ELF-1 (cell line): ENCODE measurements at regions not wholly inside any gene's neighbourhood (a gene's known extent, or its start where the extent isn't known, plus 50 kb on each side); places are given as distances from the start of the nearest gene placed in this dataset.

ENCODE experiments used
- DNase-seq: peaks from one replicate; pipeline ENCODE4 v3.0.0-alpha.2; 2016; ENCODE audit warnings: low read depth, low spot score

DNA sequence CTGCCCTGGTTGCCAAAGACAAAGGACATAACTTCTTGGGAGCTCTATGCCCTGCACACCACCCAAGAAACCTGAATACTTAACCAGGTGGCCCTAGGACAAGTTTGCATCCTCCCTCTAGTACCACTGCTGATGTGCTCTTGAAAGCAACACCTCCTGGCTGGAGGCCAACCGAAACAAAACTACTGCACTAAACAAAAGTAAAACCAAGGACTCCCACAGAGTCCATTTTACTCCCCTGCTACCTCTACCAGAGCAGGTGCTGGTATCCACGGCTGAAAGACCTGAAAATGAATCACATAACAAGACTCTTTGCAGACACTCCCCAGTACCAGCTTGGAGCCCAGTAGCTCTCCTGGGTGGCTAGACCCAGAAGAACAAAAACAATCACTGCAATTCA, 941.8 kb downstream of the RAPGEF2 start:
- DNase-seq, result no peak

DNA sequence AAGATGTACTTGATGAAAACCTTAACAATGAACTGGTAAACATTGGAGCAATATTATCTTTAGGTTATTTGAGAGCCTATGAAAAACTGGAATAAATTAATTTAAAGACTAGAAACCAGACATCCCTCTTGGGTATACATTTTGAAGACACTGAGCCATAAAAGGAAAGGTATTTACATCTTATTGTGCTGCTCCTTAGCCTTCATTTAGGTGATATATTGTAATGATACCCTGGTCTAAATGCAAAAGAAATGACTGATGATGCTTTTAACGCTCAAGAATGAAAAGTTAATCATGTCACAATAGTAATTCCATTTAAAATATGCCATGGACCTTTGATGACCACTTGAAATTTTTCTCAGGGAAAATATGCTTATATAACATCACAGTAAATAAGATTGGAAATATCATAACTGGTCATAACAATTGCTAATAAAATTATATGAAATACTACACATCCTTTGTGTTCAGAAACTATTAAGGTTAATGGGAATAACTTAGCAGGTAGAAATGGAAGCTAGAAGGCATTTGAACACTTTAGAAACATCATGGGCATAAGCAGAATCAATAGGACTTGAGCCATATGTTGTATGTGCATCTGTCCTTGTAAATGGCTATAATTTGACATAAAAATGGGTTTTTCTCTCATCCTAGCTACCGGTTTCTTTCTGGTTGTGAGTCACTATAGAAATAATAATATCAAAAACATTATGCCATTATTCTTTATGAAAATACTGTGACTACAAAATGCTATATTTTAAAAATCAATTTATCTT, 979.7 kb downstream of the RAPGEF2 start:
- DNase-seq, result no peak

DNA sequence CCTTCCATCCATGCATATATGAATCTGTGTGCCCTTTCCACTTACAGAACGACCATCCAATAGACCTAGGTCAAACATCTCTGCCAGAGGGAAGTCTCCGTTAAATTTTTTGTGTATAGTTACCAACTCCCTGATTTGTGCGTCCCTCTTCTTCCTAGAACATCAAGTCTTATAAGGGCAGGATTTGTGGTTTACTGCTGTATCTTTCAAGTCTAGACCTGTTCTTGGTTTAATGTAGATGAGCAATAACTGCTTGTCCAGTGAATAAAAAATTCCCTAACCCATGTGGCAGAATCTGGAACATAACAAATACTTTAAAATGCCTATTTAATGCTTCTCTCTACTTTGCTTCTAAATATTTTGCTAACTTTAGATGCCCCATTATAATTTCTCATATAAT, 988.8 kb downstream of the RAPGEF2 start:
- no peak for DNase-seq

DNA sequence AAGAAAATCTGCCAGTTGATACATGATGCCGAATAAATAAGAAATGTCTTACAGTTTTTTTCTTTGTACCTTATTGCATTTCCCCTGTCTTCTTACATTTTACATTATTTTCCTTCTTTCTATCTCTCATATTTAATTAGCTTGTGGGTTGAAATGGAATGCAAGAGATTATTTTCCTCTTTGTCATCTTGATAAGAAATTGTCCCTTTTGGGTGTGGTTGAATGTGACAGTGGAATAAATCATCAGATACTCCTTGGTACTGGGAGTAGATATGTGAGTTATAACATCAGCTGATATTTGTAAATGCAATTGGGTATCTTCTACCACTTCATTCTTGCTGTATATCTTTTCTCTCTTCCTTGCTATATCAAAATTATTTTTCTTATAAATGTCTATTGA, 997.4 kb downstream of the RAPGEF2 start:
- no peak for DNase-seq

DNA sequence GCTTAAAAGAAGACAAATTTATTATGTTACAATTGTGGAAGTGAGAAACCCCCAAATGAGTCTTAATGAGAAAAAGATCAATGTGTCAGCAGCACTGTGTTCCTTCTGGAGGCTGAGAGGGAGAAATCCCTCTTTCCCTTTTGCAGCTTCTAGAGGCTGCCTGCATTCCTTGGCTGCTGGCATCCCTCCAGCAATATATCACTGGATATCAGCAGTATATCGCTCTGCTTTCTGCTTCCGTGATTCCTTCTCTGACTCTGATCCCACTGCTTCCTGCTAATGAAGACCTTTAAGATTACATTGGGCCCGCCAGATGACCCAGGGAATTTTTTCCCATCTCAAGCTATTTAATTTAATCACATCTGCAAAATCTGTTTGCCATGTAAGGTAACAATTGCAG, 1008.0 kb downstream of the RAPGEF2 start:
- no peak for DNase-seq

DNA sequence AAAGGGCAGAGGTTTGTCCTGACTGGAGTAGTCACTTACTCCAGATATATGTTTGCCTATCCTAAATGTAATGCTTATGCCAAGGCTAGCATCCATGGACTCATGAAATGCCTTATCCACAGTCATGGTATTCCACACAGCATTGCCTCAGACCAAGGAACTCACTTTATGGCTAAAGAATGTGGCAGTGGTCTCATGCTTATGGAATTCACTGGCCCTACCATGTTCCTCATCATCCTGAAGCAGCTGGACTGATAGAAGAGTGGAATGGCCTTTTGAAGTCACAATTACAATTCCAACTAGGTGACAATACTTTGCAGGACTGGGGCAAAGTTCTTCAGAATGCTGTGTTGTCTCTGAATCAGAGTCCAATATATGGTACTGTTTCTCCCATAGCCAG, 1014.8 kb downstream of the RAPGEF2 start:
- DNase-seq, result no peak

DNA sequence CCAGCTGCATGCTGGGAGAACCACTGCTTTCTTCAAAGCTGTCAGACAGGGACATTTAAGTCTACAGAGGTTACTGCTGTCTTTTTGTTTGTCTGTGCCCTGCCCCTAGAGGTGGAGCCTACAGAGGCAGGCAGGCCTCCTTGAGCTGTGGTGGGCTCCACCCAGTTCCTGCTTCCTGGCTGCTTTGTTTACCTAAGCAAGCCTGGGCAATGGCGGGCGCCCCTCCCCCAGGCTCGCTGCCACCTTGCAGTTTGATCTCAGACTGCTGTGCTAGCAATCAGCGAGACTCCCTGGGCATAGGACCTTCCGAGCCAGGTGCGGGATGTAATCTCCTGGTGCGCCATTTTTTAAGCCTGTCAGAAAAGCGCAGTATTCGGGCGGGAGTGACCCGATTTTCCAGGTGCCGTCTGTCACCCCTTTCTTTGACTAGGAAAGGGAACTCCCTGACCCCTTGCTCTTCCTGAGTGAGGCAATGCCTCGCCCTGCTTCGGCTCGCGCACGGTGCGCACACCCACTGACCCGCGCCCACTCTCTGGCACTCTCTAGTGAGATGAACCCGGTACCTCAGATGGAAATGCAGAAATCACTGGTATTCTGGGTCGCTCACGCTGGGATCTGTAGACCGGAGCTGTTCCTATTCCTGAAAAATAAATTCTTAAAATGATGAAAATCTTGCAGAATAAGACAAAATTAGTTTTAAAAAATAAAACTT, 1022.9 kb downstream of the RAPGEF2 start:
- peak; percentile 28 for DNase-seq

DNA sequence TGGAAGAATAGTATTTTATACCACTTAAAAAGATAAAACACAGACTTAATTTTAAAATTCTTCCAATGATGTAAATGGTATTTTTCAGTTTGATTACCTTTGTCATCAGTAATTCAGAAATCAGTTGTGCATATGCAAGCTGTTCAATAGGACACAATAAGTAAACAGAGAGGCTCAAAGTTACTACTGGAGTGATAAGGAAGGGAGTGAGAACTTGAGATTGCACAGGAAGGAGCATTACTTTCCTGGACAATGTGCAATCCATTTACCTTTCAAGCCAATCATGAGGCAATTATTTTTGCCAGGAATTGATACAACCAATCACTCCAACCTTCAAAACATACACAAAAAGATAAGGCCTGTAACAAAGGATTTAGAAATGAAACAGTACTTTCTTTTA, 1024.3 kb downstream of the RAPGEF2 start:
- DNase-seq, result no peak

DNA sequence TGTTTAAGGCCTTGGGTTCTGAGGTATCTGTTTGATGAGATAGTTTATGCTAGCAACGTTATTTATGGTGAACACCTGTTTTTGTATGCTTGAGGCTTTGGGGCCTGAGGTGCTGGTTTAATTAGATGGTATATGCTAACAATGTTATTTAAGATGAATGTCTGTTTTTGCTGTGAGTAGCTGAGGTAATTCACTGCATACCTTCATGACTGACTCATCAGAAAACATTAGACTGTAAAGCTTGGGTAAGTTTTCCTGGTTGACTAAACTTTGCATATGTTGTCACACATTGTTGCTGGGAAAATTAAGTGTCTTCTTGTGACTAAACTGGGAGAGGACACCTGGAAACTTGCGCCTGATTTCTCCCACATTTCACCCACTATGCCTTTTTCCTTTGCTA, 1026.6 kb downstream of the RAPGEF2 start:
- peak; percentile 1 for DNase-seq

DNA sequence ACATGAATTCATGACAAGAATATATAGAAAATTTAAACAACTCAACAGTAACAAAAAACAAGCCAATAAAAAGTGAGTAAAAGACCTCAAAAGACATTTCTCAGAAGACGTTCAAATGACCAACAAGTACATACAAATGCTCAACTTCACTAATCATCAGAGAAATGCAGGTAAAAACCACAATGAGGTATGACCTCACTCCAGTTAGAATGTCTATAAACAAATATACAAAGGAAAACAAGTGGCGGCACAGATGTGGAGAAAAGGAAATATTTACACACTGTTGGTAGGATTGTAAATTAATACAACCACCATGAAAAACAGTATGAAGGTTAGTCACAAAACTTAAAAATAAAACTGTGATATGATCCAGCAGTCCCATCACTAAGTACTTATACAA, 1033.1 kb downstream of the RAPGEF2 start:
- DNase-seq, result no peak

DNA sequence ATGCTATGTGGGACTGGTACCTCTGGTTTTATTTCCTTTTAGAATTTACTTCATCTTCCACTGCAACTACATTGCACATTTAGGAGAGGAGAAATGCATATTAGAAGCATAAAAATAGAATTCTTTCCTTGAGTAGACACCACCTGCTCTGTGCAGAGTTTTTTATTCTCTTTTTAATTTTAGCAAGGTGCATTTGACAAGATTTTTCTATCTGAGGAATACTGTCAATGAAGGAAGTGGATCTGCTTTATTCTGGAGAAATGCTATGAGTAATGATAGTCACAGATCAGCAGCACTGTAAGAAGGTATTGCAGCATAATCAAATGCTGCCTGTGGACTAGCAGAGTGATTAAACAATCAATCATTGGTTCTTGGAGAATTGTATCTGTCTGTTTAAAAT, 1038.3 kb downstream of the RAPGEF2 start:
- DNase-seq, result no peak

DNA sequence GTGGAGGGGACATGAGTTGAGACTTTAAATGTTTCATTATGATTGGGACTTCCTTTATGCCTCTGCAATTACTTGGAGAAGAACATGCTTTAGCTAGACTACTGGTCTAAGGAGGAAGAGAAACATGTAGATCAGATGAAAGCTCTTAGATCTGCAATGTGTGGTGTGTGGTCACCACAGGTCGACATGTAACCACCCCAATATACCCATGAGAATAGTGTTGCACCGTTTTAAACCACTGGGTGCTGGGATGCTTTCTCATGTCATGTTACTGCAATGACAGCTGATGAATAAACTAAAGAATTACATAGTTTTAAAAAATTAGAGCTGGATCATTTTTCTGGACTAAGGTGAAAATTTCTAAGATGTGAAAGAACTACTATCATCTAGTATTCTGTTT, 1039.7 kb downstream of the RAPGEF2 start:
- DNase-seq, result no peak

DNA sequence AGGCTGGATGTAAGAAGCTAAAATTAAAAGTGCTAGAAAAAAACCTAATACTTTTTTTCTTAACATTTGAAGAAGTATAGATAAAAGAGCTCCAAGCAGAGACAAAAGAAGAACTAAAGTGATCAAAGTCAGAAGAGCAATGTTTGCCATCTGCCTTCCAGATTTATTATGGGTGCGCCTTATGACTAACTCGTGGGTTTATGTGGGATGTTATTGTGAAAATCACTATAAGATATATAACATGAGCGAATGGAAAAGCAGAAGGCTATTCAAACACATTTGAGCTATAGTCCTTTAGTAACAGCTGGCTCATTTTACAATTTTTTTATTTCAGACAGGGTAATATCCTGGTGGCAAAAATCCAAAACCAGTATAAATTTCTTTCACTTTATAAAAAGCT, 1040.7 kb downstream of the RAPGEF2 start:
- no peak for DNase-seq

DNA sequence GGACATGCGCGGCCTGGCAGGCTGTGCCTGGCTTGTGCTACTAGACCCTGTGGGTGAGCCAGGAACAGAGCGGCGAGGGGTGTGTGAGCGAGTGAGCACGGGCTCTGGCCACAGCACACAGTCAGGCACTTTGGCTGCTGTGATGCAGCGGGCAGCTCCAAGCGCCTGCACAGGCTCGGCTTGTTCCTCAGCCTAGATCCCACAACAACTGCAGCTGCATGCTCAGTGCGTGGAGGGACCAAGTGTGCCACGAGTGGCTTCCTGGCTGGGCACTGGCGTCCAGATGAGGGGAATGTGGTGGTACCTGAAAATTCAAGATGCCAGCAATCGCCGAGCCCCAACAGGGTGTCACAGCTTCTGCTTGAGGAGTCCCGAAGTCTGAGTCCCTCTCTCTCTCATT, 1056.6 kb downstream of the RAPGEF2 start:
- no peak for DNase-seq

DNA sequence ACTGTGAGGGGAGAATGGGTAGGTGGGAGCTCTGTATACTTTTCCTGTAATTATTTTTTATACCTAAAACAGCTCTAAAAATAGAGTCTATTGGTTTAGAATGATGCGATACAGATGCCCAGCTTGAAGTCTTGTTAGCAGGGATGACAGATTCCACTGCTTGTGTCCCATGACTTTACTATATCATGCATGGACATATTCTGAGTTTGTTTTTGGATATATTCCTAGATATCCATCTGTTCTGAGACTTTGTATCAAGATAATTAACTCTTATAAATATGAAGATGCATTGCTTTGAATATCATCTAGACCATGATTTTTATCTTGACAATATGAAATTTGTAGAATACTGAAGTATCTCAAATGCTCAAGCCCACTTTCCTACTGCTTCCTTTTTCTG, 1058.1 kb downstream of the RAPGEF2 start:
- DNase-seq, result no peak

DNA sequence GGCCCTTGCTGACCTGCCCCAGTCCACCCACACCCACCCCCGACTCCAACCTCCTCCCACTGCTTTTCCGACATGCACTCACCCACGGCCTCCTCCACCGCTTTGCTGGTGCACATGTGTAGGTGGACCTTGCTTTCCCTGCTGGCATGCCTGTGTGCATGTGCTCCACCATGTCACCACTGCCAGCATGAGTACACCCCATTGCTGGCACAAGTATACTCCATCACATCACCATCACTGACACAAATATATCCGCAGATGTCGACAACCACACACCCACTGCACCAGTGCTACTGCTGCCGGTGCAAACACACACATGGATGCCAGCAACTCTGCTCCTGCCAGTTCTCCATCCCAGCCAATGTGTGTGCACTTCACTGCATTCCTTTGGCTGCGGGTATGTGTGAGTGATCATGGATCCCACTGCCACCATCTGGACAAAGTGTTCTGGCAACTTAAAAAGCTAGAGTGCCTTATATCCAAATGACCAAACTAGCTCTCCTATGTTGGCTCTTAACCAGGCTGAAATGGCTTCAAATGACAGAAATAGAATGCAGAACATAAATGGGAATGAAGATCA, 1072.3 kb downstream of the RAPGEF2 start:
- peak; percentile 16 for DNase-seq

DNA sequence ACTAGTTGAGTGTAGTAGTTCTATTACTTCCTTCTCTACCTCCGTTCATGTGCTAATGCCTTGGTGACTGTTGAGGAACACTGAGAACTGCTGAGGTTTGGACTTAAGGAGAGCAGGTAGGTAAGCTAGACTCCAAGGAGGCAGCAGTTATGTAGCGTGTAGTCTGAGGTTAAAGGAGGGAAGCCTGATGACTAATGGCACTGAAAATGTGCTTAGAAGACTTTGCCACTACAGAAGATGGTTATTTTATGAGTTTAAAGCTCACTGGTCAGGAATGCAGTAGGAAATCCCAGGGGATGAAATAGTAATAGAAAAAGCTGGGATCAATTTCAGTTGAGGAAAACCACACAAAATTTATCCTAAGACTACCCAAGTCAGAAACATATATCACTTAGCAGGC, 1077.3 kb downstream of the RAPGEF2 start:
- DNase-seq, result no peak

DNA sequence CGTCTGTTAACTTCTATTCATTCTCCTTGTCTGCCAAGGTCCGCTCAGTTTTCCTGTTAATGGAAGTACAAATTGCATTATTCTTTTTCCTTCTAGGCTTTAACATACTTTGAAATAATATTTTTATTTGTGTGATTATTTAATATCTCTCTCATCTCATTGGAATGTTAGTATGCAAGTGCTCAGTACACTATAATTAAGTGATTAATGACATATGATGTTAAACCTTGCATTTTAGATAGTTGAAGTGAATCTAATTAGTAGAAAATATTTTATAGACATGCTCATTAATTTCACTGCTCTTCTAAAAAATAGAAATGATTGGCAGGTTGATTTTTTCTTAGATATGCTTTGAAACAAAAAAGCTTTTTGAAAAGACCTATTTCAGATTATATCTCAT, 1079.8 kb downstream of the RAPGEF2 start:
- DNase-seq, result no peak

DNA sequence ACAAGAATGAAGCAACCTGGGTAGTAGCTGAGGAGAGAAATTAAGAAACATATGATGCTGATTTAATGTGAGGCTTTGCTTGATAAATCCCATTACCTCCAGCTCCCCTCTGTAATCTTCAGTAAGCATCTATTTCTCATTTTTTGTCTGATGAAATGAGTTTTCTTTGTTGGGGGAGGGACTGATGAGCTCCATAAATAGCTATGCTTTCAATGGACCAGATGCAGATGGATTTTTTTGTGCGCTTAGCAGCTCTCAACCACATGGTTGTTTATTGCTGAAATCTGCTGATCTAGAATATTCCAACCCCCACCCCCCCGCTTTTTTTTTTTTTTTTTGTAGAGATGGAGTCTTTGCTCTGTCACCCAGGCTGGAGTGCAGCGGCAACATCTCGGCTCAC, 1082.0 kb downstream of the RAPGEF2 start:
- DNase-seq, result no peak

DNA sequence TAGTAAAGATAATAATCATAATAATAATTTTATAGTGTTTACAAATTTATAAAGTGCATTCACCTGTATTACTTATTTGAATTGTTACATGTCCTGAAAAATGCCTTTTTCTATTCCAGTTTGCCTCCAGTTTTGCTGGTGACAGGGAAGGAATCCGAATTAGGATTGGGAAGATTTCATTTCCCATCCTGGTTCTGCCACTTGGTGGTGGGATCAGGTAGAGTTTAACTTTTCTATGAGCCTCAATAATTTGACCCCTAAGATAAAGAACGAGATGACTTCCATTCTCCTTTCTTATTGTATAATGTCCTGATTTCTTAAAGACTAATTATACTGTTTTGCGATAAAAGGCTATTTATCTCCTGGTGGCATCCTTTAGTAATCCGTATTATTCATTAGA, 1090.9 kb downstream of the RAPGEF2 start:
- DNase-seq, result no peak

DNA sequence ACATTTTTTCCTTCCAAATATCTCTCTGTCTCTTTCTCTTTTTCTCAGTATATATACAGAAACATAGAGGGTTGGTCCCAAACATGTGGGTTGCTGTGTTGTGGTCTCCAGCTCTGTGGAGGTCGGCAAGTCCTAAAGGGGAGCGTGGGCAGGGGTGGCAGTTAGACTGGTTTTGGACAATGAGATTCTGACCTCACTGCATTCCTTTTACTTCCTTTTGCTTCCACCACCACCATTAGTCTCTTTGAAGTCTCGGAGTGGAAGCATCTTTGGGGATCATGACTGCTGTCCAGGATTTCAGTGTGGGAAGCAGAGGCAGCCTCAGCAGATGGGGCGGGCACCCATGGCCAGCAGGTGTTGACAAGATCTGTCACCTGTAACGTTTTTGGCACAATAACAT, 1091.8 kb downstream of the RAPGEF2 start:
- DNase-seq, result peak; percentile 9

DNA sequence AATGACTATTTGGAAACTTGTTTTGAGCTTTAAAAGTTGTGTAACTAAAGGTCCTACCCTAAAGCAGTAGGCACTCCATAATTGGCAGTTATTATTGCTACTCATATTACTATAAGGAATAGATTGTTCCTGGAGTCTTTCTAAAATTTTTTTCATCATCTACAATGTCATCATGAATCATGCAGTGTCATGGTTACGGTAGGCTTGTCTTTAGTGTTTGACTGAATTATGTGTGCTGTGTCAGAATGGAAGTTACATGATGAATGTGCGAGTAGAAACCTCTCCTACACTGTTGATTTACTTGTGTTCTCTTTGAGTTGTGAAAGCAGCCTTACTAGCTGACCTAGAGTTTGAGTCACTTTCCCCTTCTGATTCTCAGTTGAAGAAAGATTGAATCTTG, 1099.9 kb downstream of the RAPGEF2 start:
- no peak for DNase-seq

DNA sequence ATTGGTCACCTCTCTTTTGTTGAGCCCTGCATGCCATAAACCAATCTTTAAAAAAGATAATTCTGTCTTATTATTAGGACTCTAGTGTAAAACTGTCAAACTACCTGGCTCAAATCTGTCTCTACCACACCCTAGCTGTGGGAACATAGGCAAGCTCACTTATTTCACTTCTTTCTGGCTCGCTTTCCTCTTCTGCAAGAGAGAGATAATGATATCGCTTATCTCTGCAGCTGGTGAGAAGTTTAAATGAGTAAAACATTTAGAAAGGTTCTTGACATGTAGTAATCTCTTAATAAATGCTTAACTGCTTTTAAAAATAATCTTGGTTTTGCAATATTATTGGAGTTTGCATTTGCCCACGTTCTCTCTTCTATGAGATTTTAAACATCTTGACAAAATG, 1109.2 kb downstream of the RAPGEF2 start:
- no peak for DNase-seq
